Activated naive CD8-positive, alpha-beta T cell treated with anti-CD3 and anti-CD28 coated beads, Interleukin-2, amount 50 U/mL, for 16 hours (primary cell): ENCODE measurements at regions not wholly inside any gene's neighbourhood (a gene's known extent, or its start where the extent isn't known, plus 50 kb on each side); places are given as distances from the start of the nearest gene placed in this dataset.

Experiments
- DNase-seq: peaks from one replicate; pipeline ENCODE4 v3.0.0-alpha.2; 2020; ENCODE audit warnings: low read depth, low spot score

DNA sequence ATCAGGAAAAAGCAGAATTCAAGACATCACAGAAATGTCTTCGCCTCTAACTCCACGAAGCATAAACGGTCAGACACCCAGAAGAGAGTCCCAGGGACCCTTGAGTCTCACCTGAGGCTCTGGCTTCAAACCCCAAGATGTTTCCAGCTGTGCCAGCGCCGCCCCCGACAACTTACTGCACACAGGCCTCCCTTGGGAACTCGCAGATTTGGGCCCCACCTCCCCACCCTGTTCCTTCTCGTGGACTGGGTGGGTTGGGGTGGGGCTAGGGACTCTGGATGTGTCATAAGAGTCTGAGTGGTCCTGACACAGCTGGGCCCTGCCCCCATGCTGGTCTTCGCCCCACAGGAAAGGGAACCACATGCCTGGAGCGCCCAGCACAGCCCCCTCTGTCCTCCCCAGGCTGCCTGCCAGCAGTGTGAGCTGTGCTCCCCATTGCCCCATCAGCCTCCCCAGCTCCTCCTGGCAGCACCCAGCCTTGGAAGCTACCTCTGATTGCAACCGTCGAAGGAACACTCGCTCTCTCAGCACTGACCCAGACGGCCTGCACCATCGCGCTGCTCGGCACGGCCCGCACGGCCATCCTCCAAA, 147.5 kb downstream of the CRYBB2 start:
- no peak for DNase-seq

DNA sequence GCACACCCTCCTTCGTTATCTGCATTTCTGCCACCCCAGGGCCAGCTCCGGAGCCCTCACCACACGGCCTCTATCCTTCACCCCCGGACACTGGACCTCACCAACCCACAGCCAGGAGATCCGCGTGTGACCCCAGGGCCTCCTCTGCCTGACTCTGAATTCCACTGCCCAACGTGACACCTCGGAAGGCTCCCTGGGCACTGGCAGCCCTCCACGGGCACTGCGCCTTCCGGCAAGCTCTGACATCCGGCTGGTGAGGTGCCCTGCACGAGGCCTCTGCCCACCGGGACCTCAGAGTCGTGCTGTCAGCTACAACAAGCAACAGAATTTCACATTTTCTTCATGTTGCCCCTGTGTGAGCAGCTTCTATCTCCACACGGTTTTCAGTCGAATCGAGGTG, 148.3 kb downstream of the CRYBB2 start:
- DNase-seq: no peak

DNA sequence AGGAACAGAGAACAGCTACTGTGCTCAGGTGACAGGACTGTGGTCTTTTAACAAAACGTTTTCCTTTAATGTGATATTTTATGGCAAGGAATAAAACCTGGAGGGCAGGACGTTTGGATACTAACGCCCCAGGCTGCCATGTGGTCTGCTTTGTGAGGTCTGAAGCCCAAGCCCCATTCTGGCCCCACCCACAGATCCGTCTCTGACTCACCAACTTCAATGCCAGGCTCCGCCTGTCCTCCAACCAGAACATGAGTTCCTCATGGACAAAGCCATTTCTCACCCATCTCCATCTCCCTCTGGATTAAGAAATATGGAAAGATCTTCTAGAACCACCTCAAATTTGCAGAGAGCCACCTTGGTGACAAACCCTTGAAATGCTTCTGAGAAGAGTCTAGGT, 148.8 kb downstream of the CRYBB2 start:
- no peak for DNase-seq

- no peak for DNase-seq
These were observed 149.6 kb downstream of the CRYBB2 start for GRCh38 chr22:25369041-25369440.

- no peak for DNase-seq
These were observed 150.9 kb downstream of the CRYBB2 start for GRCh38 chr22:25370322-25370721.

DNA sequence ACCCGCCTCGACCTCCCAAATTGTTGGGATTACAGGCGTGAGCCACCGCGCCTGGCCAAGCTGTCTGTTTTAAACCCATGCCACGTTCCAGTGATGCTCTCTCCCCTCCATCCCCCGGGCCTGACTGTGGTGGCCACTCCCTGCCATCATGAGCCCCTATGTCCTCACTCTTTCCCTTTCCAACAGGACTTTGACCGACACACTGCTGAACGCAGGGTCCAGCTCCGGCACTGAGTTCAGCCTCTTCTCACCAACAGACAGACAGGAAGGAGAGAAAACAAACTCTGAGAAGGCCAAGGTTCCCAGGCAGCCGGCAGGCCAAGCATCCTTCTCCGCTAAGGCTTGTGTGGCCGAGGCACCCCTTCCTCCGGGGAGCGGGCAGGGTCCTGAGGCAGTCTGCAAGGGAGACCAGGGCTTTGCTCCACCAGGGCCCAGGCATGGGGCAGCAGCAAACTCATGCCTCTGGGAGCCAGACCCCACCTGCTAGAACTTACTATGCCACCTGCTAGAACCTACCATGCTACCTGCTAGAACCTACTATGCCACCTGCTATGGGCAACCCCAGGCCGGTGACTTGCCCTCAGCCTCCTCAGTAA, 152.7 kb downstream of the CRYBB2 start:
- no peak for DNase-seq

- no peak for DNase-seq
These were observed 154.5 kb downstream of the CRYBB2 start for GRCh38 chr22:25373961-25374360.

GRCh38 chr22:25374869-25375268, 155.4 kb downstream of the CRYBB2 start:
- no peak for DNase-seq

- DNase-seq: no peak
These were observed 156.2 kb downstream of the CRYBB2 start for GRCh38 chr22:25375683-25376082.

DNA sequence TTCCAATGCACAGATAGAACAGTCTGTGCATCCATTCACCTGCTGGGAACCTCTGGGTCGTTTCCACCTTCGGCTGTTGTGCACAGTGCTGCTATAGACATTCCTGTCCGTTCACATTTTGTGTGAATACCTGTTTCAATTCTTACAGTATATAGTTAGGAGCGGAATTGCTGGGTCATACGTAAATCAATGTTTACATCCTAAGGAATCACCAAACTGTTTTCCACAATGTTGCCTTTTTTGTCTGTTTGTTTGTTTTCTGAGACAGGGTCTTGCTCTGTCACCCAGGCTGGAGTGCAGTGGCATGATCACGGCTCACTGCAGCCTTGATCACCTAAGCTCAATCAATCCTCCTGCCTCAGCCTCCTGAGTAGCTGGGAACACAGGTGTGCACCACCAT, 158.3 kb downstream of the CRYBB2 start:
- no peak for DNase-seq

GRCh38 chr22:25380122-25380747, 160.8 kb downstream of the CRYBB2 start:
- DNase-seq: no peak

- DNase-seq: no peak
These were observed 163.3 kb downstream of the CRYBB2 start for GRCh38 chr22:25382762-25383161.

- DNase-seq: no peak
These were observed 163.9 kb downstream of the CRYBB2 start for GRCh38 chr22:25383278-25383820.

DNA sequence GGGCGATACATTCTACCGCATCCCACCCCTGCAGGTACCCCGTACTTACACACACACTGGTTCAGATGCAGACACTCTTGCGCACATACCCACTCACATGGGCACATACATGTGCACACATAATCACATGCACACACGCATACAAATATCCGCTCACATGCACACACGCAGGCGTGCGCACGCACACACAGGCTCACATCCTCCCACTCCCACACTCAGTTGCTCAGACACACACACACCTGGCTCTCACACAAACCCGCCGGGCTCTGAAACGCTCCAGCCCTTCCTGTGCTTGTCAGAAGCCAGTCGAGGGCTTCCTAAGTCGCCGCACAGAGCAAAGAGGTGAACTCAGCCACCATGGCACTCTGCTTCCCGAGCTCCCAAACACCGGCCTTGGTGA, 164.5 kb downstream of the CRYBB2 start:
- no peak for DNase-seq

DNA sequence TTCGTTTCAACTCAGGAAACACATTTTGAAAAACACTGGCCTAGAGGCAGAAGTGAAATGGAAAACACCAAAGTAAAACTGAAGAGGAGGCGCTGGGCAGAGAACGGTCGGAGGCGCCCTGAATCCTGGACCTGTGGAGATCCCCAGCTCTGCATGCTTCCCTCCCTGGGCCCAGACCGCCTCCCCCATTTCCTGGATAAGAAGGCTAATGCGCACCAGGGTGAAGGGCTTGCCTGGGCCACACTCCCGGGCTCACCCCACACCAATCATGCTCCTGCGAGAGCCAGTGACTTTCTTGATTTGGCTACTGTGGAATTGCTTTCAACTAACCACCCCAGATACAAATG, 167.1 kb downstream of the CRYBB2 start:
- no peak for DNase-seq

DNA sequence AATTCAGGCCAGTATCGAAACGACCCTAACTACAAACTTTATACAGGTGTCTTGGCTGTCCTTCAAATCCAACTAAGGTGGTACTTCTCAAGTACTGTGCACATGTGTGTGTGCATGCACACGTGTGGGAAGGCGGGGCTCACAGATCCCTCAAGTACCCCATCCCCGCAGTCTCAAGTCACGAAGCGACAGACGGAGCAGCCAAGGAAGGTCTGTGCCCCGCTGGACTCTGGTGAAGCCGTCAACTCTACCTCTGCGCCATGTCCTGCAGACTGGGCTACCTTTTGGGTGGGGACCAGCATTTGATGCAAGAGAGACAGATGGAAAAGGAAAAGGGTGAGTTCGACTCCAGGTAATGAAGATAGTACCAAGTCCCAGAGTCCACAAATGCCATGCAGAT, 169.0 kb downstream of the CRYBB2 start:
- no peak for DNase-seq

- no peak for DNase-seq
These were observed 169.6 kb downstream of the CRYBB2 start for GRCh38 chr22:25388866-25389540.

GRCh38 chr22:25389541-25389919, 170.1 kb downstream of the CRYBB2 start:
- DNase-seq: no peak

DNA sequence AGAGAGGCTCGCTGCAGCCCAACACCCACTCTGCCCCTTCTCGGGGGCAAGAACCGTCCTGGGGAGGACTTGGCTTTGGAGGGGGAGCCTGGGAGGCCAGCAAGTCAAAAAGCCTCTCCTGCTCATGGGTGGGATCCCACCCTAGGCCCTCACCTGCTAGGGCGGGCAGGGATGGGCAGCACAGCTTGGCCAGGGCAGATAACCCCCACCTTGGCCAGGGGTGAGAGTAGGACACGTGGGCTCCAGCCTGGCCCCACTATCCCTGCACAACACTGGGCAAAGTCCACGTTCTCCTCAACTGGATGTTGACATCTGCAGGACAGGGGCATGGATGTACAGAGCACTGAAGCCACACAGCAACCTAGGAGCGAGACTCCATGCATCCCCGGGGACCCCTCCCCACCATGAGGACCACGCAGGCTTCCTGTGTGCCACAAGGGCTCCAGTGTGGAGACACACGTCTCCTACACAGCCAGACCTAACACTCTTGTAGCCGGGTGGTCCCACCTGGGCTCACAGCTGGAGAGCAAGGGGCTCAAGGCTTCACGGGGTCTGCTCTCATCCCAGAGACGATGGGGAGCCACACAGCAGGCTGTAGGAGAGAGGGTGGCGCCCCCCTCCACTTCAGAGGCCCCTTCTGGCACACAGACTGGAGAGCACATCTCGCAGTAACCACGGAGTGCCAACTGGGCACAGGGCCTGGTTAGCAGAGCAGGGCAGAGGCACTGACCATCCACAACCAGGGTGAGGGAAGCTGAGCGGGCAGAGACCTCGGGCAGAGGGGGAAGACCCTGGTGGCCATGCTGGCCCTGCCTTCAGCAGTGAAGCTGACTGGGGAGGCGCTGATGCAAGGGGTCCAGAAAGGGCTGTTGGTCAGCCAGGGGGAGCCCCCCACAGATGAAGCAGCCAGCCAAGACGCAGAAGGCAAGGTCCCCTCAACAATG, 171.1 kb downstream of the CRYBB2 start:
- no peak for DNase-seq

DNA sequence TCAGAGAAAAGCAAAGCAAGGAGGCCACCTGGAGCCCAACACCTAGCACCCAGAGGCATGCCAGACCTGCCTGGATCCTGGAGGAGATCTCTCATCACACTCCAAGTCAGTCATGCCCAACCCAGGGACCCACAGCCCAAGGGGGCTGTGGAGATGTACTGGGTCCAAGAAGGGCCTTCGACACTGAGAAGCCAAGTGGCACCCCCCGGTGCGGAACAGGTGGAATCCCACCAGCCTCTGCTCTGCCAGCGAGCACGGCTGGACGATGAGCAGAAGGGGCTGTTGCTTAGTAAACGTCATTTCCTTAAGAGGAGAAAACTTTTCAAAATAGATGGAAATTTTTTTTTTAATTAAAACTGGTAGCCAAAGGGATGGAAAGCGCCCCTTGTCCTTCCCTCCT, 171.9 kb upstream of the GRK3 start:
- DNase-seq: no peak

GRCh38 chr22:25393121-25393805, 171.2 kb upstream of the GRK3 start:
- no peak for DNase-seq
